Loucy (cell line): ENCODE measurements at regions not wholly inside any gene's neighbourhood (a gene's known extent, or its start where the extent isn't known, plus 50 kb on each side); places are given as distances from the start of the nearest gene placed in this dataset.

Experiments
- H2AFZ ChIP-seq: fragments of 200-600 bp; sonication (generic); 2 replicates; pipeline ENCODE4 v1.6.0; 2016; ENCODE audit warnings: antibody characterized with exemption, mild to moderate bottlenecking, low read length, moderate library complexity
- H3F3A ChIP-seq: fragments of 200-600 bp; 2 replicates; pipeline ENCODE4 v1.6.0; 2016; ENCODE audit warnings: antibody characterized with exemption, low read depth, mild to moderate bottlenecking
- H3K27me3 ChIP-seq: fragments of 200-600 bp; sonication (generic); 2 replicates; pipeline ENCODE4 v1.6.1; 2014; ENCODE audit warnings: low read length, mild to moderate bottlenecking; ENCODE audit not compliant: insufficient read depth, poor library complexity, severe bottlenecking
- H3K36me3 ChIP-seq: fragments of 200-600 bp; sonication (generic); 2 replicates; pipeline ENCODE4 v1.6.1; 2016; ENCODE audit warnings: low read length; ENCODE audit not compliant: insufficient read depth
- H3K4me1 ChIP-seq: fragments of 200-600 bp; sonication (generic); 2 replicates; pipeline ENCODE4 v1.5.1; 2014; ENCODE audit warnings: low read length, mild to moderate bottlenecking; ENCODE audit not compliant: insufficient read depth, poor library complexity, severe bottlenecking
- H3K4me2 ChIP-seq: fragments of 200-600 bp; sonication (generic); 2 replicates; pipeline ENCODE4 v1.6.0; 2014; ENCODE audit warnings: antibody characterized with exemption, low read length, low read depth, mild to moderate bottlenecking; ENCODE audit not compliant: poor library complexity, severe bottlenecking
- H3K4me3 ChIP-seq: fragments of 200-600 bp; sonication (generic); 2 replicates; pipeline ENCODE4 v1.5.1; 2014; ENCODE audit warnings: low read length, mild to moderate bottlenecking, mixed read lengths; ENCODE audit not compliant: poor library complexity, severe bottlenecking
- H3K79me2 ChIP-seq: fragments of 200-600 bp; sonication (generic); 2 replicates; pipeline ENCODE4 v1.6.1; 2014; ENCODE audit warnings: low read length; ENCODE audit not compliant: insufficient read depth
- H3K9ac ChIP-seq: fragments of 200-600 bp; sonication (generic); 2 replicates; pipeline ENCODE4 v1.6.0; 2014; ENCODE audit warnings: mild to moderate bottlenecking, low read depth, low read length, moderate library complexity; ENCODE audit not compliant: poor library complexity, severe bottlenecking
- H3K9me2 ChIP-seq: fragments of 200-600 bp; sonication (generic); replicated peaks from 2 replicates; pipeline ENCODE4 v1.6.1; 2016; ENCODE audit warnings: low read depth, low read length, mixed read lengths
- H3K9me3 ChIP-seq: fragments of 200-600 bp; sonication (generic); 2 replicates; pipeline ENCODE4 v1.6.1; 2014; ENCODE audit warnings: mild to moderate bottlenecking, antibody characterized with exemption, low read length, low read depth; ENCODE audit not compliant: insufficient read depth
- H4K20me1 ChIP-seq: fragments of 200-600 bp; sonication (generic); 2 replicates; pipeline ENCODE4 v1.6.0; 2014; ENCODE audit warnings: antibody characterized with exemption, low read length, mild to moderate bottlenecking; ENCODE audit not compliant: insufficient read depth, poor library complexity, severe bottlenecking
- CTCF ChIP-seq: fragments of 200-600 bp; sonication (generic); conservative IDR thresholded peaks from 2 replicates; pipeline ENCODE4 v1.5.1; 2014; ENCODE audit warnings: mild to moderate bottlenecking, antibody characterized with exemption, low read length
- EZH2phosphoT487 ChIP-seq: fragments of 200-600 bp; IDR thresholded peaks from 2 replicates; pipeline ENCODE4 v1.6.1; 2018; ENCODE audit warnings: antibody characterized with exemption, mild to moderate bottlenecking, moderate library complexity, borderline replicate concordance

GRCh38 chr2:66753660-66754059, 318.7 kb downstream of the MEIS1 start:
- no peaks in the 10 kb centered on the region for H3K9me3 ChIP-seq
- no peaks in the 10 kb centered on the region for H3K27me3 ChIP-seq
- H3K9me2 ChIP-seq = no peaks in the 10 kb centered on the region
- H3K36me3 ChIP-seq = no peaks in the 10 kb centered on the region
- H3K4me2 ChIP-seq = no peak overlapping the region
- H4K20me1 ChIP-seq = no peaks in the 10 kb centered on the region
- no peaks in the 10 kb centered on the region for H3F3A ChIP-seq
- no peak for TF ChIP-seq EZH2phosphoT487
- TF ChIP-seq CTCF = no peak
- no peak overlapping the region for H2AFZ ChIP-seq
- no peaks in the 10 kb centered on the region for H3K4me1 ChIP-seq
- no peaks in the 10 kb centered on the region for H3K79me2 ChIP-seq
- no peak overlapping the region for H3K4me3 ChIP-seq
- no peak overlapping the region for H3K9ac ChIP-seq

GRCh38 chr2:66755974-66756373, 321.0 kb downstream of the MEIS1 start:
- H3K36me3 ChIP-seq = no peaks in the 10 kb centered on the region
- no peak overlapping the region for H3K4me2 ChIP-seq
- no peaks in the 10 kb centered on the region for H3F3A ChIP-seq
- no peaks in the 10 kb centered on the region for H3K27me3 ChIP-seq
- no peaks in the 10 kb centered on the region for H4K20me1 ChIP-seq
- no peaks in the 10 kb centered on the region for H3K4me1 ChIP-seq
- no peak overlapping the region for H2AFZ ChIP-seq
- H3K79me2 ChIP-seq = no peaks in the 10 kb centered on the region
- no peaks in the 10 kb centered on the region for H3K9me2 ChIP-seq
- H3K4me3 ChIP-seq = no peak overlapping the region
- no peak overlapping the region for H3K9ac ChIP-seq
- TF ChIP-seq CTCF (no peak), EZH2phosphoT487 (no peak)
- H3K9me3 ChIP-seq = no peaks in the 10 kb centered on the region

DNA sequence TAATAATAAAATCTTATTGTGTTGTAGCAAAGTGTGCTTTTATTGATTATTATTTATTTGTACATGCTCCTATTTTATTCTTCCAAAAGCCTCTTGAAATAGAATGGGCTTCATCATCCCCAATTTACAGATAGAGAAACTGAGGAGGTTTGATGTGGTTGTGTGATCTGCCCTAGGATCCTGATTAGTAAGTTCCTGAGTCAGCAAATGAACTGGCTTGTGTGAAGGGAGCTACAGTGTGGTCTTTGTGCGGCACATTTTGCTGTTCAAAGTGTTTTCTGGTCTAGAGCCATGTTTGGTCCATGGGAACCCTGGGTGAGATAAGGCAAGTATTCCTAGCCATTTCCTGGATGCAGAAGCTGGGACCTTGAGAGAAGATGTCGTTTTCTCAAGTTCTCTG, 326.9 kb downstream of the MEIS1 start:
- no peaks in the 10 kb centered on the region for H3K36me3 ChIP-seq
- no peaks in the 10 kb centered on the region for H3K27me3 ChIP-seq
- H3K4me3 ChIP-seq = no peak overlapping the region
- H2AFZ ChIP-seq = no peak overlapping the region
- no peaks in the 10 kb centered on the region for H3K9me2 ChIP-seq
- no peaks in the 10 kb centered on the region for H3K9me3 ChIP-seq
- H3K79me2 ChIP-seq = no peaks in the 10 kb centered on the region
- H3F3A ChIP-seq = no peaks in the 10 kb centered on the region
- no peaks in the 10 kb centered on the region for H4K20me1 ChIP-seq
- no peak for TF ChIP-seq CTCF
- TF ChIP-seq EZH2phosphoT487 = no peak
- H3K4me2 ChIP-seq = no peak overlapping the region
- no peak overlapping the region for H3K9ac ChIP-seq
- H3K4me1 ChIP-seq = no peaks in the 10 kb centered on the region
